Lower leg skin (tissue), 4 donors: ENCODE measurements at regions not wholly inside any gene's neighbourhood (a gene's known extent, or its start where the extent isn't known, plus 50 kb on each side); places are given as distances from the start of the nearest gene placed in this dataset.

ENCODE experiments used
- DNase-seq, 2 donors: peaks; one replicate each; pipeline ENCODE4 v3.0.0-alpha.2; 2019; ENCODE audit warnings: low spot score in 2 of 2
- H3K4me3 ChIP-seq: fragments of 200-600 bp; sonication (generic); 2 replicates; pipeline ENCODE4 v1.5.1; 2017; ENCODE audit warnings: mild to moderate bottlenecking, low read depth; ENCODE audit not compliant: poor library complexity, severe bottlenecking
- CTCF ChIP-seq, 3 donors: fragments of 450-650 bp; IDR thresholded peaks; one replicate each; pipeline ENCODE4 v1.5.1; 2016; ENCODE audit warnings: antibody characterized with exemption in 3 of 3, mild to moderate bottlenecking in 3 of 3, moderate library complexity in 2 of 3
- POLR2A ChIP-seq, 2 donors: fragments of 450-650 bp; IDR thresholded peaks; one replicate each; pipeline ENCODE4 v1.6.1; 2016 to 2017; ENCODE audit warnings: antibody characterized with exemption in 2 of 2, mild to moderate bottlenecking in 1 of 2, moderate library complexity in 1 of 2
- WGBS, 2 donors: methylation state at CpG; one replicate each; pipeline ENCODE4 v1.1.5; 2018; 5-methylcytosine and 5-hydroxymethylcytosine counted together
- intact Hi-C: fragments of 100-400 bp; cut with DNase I; formaldehyde crosslinking; loops from one replicate; pipeline ENCODE4 v1.15.0; 2023; ENCODE audit warnings: low total_unique reads

- DNase-seq: peak in 1 of 2 donors; percentile 78
- WGBS, 2 donors: 17 to 21% methylated on average over 8 of the region's 8 CpGs
- intact Hi-C loops: no loop called here
- TF ChIP-seq POLR2A (IDR thresholded peaks at IDR 0.05) (no peak), CTCF (IDR thresholded peaks at IDR 0.05) (no peak)
- H3K4me3 ChIP-seq: no peak overlapping the region
Measured at GRCh38 chr14:73764406-73765280, 50.5 kb upstream of the PNMA1 start.
